RWPE1 (cell line): ENCODE measurements at regions not wholly inside any gene's neighbourhood (a gene's known extent, or its start where the extent isn't known, plus 50 kb on each side); places are given as distances from the start of the nearest gene placed in this dataset.

Experiments used
- CTCF ChIA-PET: fragments of 350-600 bp; sonication (Branson Sonifier 250); formaldehyde crosslinking; extraction: SDS; loops from one replicate; lab custom pipeline; 2021; lab: Yijun Ruan, JAX
- POLR2A ChIA-PET: fragments of 400-600 bp; formaldehyde crosslinking; extraction: SDS; loops from one replicate; lab custom pipeline; 2020; ENCODE audit warnings: antibody characterized with exemption; ENCODE audit not compliant: low non-redundant PET; lab: Yijun Ruan, JAX
- DNase-seq: peaks from one replicate; pipeline ENCODE4 v3.0.0; 2012; ENCODE audit warnings: low spot score
- H3K27ac ChIP-seq: fragments of 450-650 bp; 2 replicates; pipeline ENCODE4 v1.5.1; 2017
- CTCF ChIP-seq: fragments of 450-650 bp; conservative IDR thresholded peaks from 2 replicates; pipeline ENCODE4 v1.5.1; 2017; ENCODE audit warnings: low read depth, mild to moderate bottlenecking

- no peak for TF ChIP-seq CTCF
- no peak overlapping the region for H3K27ac ChIP-seq
- ChIA-PET CTCF (interaction anchor here (0.5 to 1.6 kb wide), 9 partner anchors 47 to 1028 kb away, joined by 3 to 13 read pairs (median 4); no protein-coding TSS in a partner anchor), POLR2A (no interaction called here)
- no peak for DNase-seq
Observed at GRCh38 chr5:52693836-52694235, 93.9 kb upstream of the ITGA1 start.

GRCh38 chr5:52694648-52695047, 93.1 kb upstream of the ITGA1 start:
- DNase-seq, result no peak
- no peak overlapping the region for H3K27ac ChIP-seq
- ChIA-PET CTCF (interaction anchor here (0.5 to 0.6 kb wide), 2 partner anchors 57 to 87 kb away, joined by 3 read pairs; no protein-coding TSS in a partner anchor), POLR2A (no interaction called here)
- no peak for TF ChIP-seq CTCF

- H3K27ac ChIP-seq, result no peak overlapping the region
- no peak for TF ChIP-seq CTCF
- ChIA-PET POLR2A (no interaction called here), CTCF (no interaction called here)
- no peak for DNase-seq
Observed at GRCh38 chr5:52702877-52703276, 84.8 kb upstream of the ITGA1 start.

GRCh38 chr5:52703321-52703720, 84.4 kb upstream of the ITGA1 start:
- TF ChIP-seq CTCF, result no peak
- POLR2A ChIA-PET, result no interaction called here
- DNase-seq, result no peak
- H3K27ac ChIP-seq, result no peak overlapping the region
- CTCF ChIA-PET, result no interaction called here

GRCh38 chr5:52705720-52706119, 82.0 kb upstream of the ITGA1 start:
- H3K27ac ChIP-seq, result no peak overlapping the region
- ChIA-PET CTCF (interaction anchor here (0.6 kb wide), 1 partner anchor 1275 kb away, joined by 3 read pairs; no protein-coding TSS in a partner anchor), POLR2A (no interaction called here)
- DNase-seq, result no peak
- TF ChIP-seq CTCF, result no peak

GRCh38 chr5:52706775-52707174, 80.9 kb upstream of the ITGA1 start:
- POLR2A ChIA-PET, result no interaction called here
- no peak for DNase-seq
- no peak for TF ChIP-seq CTCF
- CTCF ChIA-PET, result interaction anchor here (0.5 to 0.7 kb wide), 3 partner anchors 17 to 1205 kb away, joined by 3 to 4 read pairs (median 3); no protein-coding TSS in a partner anchor
- no peak overlapping the region for H3K27ac ChIP-seq
